ENCODE measurements at regions not wholly inside any gene's neighbourhood (a gene's known extent, or its start where the extent isn't known, plus 50 kb on each side); places are given as distances from the start of the nearest gene placed in this dataset.

- TF ChIP-seq CTCF (IDR thresholded peaks at IDR 0.05; ENCODE audit: extremely low read depth in 1 of 2, insufficient read depth in 1 of 2, low read depth in 1 of 2, low read length in 2 of 2) (no peak), POLR2A (IDR thresholded peaks at IDR 0.05; ENCODE audit: low read depth, low read length) (no peak)
- TF ChIP-seq, protein P1, sequence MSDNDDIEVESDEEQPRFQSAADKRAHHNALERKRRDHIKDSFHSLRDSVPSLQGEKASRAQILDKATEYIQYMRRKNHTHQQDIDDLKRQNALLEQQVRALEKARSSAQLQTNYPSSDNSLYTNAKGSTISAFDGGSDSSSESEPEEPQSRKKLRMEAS (IDR thresholded peaks at IDR 0.05; ENCODE audit: insufficient read depth, insufficient read length), result no peak
These were observed 697.3 kb downstream of the TRIB2 start for GRCh38 chr2:13413989-13414388.

All from endothelial cell of umbilical vein (primary cell).